ENCODE measurements at regions not wholly inside any gene's neighbourhood (a gene's known extent, or its start where the extent isn't known, plus 50 kb on each side); places are given as distances from the start of the nearest gene placed in this dataset.

DNA sequence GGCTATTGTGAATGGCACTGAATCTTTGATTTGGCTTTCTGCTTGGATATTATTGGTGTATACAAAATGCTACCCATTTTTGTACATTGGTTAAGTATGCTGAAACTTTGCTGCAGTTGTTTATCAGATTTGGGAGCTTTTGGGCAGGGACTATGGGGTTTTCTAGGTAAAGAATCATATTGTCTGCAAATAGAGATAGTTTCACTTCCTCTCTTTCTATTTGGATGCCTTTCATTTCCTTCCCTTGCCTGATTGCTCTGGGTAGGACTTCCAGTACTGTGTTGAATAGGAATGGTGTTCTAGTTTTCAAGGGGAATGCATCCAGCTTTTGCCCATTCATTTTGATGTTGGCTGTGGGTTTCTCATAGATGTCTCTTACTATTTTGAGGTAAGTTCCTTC lies 489.1 kb upstream of the LRATD1 start:
- TF ChIP-seq CTCF (conservative IDR thresholded peaks at IDR 0.05) (no peak), ZFX (IDR thresholded peaks at IDR 0.05) (no peak)

Measured in C4-2B (cell line).